ENCODE measurements at regions not wholly inside any gene's neighbourhood (a gene's known extent, or its start where the extent isn't known, plus 50 kb on each side); places are given as distances from the start of the nearest gene placed in this dataset.

DNA sequence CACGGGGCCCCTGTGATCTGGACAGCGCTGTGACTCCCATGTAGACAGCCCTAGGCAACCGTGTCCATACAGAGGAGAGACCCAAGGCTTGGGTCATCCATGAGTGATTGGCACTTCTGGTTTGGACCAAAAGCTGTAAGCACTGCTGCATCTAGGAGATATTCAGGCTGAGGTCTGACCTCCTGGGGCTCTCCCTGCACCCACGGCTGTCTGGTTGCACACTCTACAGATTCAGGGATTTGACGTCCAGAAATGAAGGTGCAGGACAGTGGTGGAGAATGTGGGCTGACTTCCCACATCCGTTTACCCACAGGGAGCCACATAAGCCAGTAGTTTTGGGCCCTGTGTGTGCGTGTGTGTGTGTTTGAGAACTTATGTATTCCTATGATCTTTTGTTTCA is 76.2 kb upstream of the ARHGEF7 start:
- FAIRE-seq = no peak
- no peak for DNase-seq (ENCODE audit: low spot score)

GRCh38 chr13:111037927-111038326 is 77.2 kb upstream of the ARHGEF7 start:
- no peak for DNase-seq (ENCODE audit: low spot score)

DNA sequence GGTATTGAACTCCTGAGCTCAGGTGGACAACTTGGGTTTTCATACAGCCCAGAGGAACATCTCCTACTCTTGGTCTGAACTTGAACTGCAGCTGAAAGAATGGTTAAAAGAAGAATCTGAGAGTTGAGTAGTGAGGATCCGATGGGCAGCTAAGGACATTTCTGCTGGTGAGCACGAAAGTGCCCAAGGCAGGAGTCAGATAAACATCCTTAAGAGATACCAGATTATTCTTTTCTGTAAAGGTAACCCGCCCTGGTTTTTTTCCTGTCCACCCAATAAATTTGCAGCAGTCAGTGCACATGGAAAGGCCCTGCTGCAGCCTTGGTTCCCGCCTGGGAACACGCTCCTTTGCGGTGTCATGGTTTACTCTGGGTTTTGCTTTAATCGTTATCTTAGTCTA is 78.4 kb upstream of the ARHGEF7 start:
- DNase-seq (ENCODE audit: low spot score) (no peak), FAIRE-seq (no peak)

More at GRCh38 chr13:111037927-111038326, 77.2 kb upstream of the ARHGEF7 start:
- FAIRE-seq = no peak

DNA sequence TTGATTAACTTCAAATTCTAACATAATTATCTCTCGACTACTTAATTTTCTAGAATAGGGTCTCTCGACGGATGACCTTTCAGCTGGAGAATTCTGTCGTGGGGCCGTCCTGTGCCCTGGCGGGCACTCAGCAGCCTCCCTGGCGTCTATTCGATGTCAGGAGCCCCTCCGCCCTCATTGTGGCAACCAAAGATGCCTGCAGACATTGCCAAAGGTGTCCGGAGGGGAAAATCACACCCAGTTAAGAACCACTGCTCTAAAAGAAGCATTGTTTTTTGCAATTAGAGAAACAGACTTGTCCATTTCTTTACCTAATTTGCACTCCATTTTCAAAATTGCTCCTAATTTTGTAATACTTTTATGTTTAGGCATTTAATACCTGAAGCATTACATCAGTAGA is 79.2 kb upstream of the ARHGEF7 start:
- FAIRE-seq (no peak), DNase-seq (ENCODE audit: low spot score) (no peak)

GRCh38 chr13:111034811-111035210 is 80.3 kb upstream of the ARHGEF7 start:
- FAIRE-seq (no peak), DNase-seq (ENCODE audit: low spot score) (no peak)

DNA sequence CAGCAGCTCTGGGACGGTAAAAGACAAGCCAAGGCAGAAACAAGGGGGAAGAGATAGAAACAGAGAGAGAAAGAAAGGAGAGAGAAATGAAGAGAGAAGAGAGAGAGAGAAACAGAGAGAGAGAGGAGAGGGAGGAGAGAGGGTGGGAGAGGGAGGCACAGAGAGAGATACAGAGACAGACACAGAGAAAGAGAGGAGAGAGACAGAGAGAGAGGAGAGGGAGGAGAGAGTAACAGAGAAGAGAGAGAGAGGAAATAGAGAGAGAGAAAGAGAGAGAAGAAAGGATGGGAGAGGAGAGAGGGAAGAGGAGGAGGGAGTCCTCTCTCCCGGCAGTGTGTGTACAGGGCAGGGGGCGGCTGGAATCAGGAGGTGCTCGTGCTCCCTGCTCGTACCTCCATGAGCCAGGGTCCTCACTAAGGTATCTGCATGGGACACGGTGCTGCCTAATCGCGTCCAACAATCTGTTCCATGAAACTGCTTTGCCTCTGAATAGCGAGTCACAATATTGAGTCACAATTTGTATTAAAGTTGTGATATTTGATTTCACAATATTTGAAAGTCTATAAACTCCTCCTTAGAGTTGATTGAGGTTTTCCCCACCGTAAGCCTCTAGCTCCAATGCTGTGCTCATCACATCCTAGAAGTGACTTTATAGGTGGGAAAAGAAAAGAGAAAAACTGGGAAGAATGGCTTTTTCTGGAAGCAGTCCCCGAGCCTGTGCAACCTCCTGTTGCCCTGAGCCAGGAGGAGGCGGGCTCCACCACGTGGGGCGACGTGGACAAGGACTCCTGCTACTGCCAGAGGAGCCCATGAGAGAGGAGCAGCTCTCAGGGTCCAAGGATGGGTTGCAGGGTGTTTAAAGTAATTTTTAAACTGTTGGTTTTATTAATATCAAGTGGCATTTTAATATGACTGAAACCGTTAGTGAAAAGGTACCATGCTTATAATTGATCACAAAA is 81.7 kb upstream of the ARHGEF7 start:
- FAIRE-seq = no peak
- no peak for DNase-seq (ENCODE audit: low spot score)

- DNase-seq (ENCODE audit: low spot score) (peak; percentile 76), FAIRE-seq (no peak)
These were observed 83.6 kb upstream of the ARHGEF7 start for GRCh38 chr13:111031531-111031961.

DNA sequence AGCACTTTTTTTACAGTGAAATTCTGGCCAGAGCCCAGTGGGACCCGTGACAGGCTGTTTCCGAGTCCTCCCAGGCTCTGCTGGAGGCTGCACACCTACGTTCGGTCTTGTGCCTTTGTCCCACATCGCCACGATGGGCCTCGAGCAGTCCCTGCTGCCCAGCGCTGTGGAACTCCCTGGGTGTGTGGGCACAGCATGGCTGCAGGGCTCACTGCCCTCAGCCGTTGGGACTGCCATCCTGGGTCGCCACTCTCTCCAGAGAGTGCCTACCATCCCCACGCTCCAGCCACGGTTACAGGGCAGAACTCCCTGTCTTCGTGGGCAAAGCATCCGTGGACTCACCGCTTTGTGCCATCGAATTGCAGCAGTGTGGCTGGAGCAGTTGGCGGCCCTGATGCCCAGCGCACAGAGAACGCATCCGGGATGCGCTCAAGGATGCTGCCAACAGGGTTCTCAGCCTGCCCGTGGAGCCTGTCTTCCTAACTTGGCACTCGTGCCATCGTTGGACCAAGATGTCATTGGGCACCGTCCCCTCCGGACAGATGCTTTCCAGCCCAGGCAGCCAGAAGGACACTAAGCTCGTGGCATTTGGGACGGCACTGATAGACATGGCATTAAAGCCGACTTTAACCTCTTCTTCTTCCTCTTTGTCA is 85.0 kb upstream of the ARHGEF7 start:
- no peak for DNase-seq (ENCODE audit: low spot score)
- no peak for FAIRE-seq

GRCh38 chr13:111027458-111028439 is 87.4 kb upstream of the ARHGEF7 start:
- FAIRE-seq (no peak), DNase-seq (ENCODE audit: low spot score) (no peak)

- DNase-seq (ENCODE audit: low spot score) (no peak), FAIRE-seq (no peak)
These were observed 89.8 kb upstream of the ARHGEF7 start for GRCh38 chr13:111025310-111025709.

GRCh38 chr13:111022886-111023285 is 92.2 kb upstream of the ARHGEF7 start:
- FAIRE-seq = no peak
- DNase-seq (ENCODE audit: low spot score) = no peak

DNA sequence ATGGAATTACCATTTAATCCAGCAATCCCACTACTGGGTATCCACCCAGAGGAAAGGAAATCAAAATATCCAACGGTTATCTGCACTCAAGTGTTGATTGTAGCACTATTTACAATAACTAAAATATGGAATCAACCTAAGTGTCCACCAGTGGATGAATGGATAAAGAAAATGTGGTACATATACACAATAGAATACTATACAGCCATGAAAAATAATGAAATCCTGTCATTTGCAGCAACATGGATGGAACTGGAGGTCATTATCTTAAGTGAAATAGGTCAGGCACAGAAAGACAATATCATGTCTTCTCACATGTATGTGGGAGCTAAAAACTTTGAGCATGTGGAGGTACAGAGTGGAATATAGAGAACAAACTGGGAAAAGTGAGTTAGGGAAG is 92.9 kb upstream of the ARHGEF7 start:
- DNase-seq (ENCODE audit: low spot score) = no peak
- FAIRE-seq = no peak

DNA sequence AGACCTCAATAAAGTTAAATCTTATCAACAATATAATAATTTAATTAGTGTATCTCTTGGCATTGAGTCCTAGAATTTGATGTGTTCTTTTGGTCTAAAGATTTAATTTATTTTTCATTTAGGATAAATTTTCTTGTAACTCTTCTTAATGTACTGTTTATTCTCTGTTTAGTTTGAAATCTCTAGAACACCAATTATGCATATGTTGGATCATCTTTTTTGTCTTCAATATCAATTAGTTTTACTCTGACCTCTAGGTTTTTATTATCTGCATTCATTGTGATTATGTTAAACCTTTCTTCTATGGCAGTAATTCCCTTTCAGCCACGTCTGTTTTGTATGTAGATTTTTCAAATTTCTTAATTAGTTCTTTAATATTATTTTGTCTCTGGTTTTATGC is 93.8 kb upstream of the ARHGEF7 start:
- no peak for FAIRE-seq
- no peak for DNase-seq (ENCODE audit: low spot score)

DNA sequence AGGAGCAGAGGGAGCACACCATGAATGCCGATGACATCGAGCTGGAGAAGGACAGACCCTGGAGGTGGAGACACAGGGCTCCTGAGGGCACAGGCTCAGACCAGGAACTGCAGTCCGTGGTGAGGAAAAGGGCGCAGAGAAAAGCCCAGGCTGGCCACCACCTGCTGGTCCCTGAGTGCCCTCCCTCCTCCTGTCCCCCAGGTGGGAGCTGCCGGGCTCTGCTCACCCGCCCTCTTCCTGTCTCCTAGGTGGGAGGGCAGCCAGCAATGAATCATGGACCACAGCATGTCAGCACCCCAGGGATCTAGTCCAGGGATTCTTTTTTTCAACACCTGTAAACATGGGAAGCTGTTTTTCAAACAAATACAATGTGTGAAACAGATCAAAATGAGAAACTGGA is 94.6 kb upstream of the ARHGEF7 start:
- DNase-seq (ENCODE audit: low spot score) (no peak), FAIRE-seq (no peak)

DNA sequence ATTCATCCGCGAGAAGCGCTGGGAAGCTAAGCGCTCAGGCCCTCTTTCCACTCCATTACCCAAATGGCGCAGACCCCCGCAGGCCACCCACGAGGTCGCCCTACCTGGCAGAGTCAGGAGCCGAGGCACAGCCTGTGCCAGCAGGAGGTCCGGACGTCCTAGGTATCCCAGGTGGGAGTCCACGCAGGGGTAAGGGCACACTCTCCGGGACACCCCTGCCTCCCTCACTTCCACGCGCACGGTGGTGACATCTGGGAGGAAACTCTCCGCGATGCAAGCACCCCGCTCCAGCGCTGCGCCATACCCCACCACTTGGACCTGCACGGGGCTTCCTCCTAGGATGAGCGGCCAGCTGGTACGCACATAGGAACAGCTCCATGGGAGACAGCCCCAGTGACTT is 95.1 kb upstream of the ARHGEF7 start:
- no peak for FAIRE-seq
- DNase-seq (ENCODE audit: low spot score) = no peak

DNA sequence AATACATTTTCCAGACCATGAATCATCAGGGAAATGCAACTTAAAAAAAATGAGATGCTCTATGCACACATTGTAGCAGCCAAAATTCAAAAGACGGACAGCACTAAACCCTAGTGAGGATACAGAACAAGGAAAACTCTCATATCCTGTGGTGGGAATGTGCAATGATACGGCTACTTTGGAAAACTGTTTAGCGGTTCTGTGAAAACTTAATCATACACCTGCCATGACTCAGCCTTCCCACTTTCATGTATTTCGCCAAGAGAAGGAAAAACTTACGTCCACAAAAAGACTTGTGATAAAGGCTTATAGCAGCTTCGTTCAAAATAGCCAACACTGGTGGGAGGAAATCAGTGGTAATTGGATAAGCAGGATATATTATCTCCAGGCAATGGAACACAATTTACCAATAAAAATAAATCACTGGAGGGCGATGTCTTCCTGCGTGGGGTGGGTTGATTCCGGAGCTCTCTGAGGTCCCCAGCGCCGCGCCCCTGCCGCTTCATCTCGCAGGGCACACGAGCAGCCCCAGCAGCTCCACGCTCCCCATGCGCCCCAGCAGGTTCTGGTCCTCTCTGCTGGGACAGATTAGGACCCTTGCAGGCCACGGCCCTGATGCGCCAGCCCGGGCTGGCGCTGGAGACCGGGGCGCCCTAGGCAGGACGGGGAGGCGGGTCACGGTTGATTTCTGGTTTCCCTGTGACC is 97.2 kb upstream of the ARHGEF7 start:
- no peak for DNase-seq (ENCODE audit: low spot score)
- no peak for FAIRE-seq

DNA sequence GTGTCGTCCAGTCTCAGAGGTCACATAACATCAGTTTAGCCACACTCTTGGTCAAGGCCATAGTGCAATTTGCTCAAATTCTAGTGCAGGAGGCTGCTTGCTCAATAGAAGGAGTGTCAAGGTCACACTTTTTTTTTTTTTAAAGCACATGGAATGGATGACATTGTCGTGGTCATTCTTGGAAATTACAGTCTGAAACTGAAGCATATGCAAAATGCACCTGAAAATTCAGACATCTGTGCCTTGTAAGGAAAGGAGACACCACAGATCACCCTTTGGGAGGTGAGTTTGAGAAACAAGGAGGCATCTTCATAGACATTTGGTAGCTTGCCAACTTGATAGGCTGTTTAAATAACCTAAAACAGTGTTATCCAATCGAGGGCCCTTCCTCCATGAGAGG is 98.3 kb upstream of the ANKRD10 start:
- FAIRE-seq = no peak

DNA sequence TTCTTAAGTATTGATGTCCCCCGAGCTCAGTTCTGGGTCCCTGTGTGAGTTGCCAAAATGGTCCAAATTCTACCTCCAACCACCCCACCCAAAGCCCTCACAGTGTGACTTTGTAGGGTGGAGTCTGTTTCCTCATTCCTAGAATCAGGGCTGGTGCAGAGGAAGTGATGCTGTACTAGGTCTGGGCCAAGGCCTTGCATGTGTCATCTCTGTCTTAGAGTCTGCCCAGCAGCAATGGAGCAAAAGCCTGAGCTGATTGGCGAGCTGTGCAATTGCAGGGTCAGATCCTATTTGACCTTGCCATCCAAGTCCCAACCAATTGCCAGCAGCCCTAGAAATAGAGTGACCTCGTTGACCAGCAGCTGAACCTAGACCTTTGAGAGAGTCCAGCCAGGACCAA is 97.0 kb upstream of the ANKRD10 start:
- FAIRE-seq (no peak), DNase-seq (ENCODE audit: low spot score) (no peak)

More for the DNA sequence above, 98.3 kb upstream of the ANKRD10 start:
- DNase-seq (ENCODE audit: low spot score) = no peak

GRCh38 chr13:111008351-111008750 is 93.5 kb upstream of the ANKRD10 start:
- DNase-seq (ENCODE audit: low spot score) (no peak), FAIRE-seq (no peak)

GRCh38 chr13:111007209-111007608 is 92.3 kb upstream of the ANKRD10 start:
- DNase-seq (ENCODE audit: low spot score) (no peak), FAIRE-seq (no peak)

DNA sequence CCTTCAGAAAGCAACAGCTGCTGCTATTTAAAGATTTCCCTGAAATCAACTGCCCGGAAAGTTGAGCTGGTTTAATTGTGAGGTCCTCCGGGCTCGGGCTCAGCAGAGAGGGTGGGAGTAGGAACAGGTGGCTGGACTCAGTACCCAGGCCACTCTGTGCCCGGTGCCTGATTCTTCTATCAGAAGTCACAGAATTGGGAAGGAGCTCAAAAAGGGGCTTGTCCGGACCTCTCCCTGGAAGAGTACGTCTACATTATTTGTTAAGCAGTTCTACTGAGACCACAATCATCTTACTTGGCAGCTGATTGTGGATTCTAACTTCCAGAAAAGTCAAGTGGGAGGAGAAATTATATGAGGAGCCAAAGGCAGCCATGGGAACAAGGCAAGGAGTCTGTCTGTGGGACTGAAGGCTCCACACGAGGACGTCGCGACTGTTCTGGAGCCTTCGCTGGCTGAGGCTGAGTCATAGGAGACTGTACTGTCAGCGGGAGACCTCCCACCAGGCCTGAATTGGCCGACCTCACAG is 91.7 kb upstream of the ANKRD10 start:
- FAIRE-seq = no peak
- DNase-seq (ENCODE audit: low spot score) = peak; percentile 52

Data from urothelium cell line (cell line).